LHCN-M2 (cell line): ENCODE measurements at regions not wholly inside any gene's neighbourhood (a gene's known extent, or its start where the extent isn't known, plus 50 kb on each side); places are given as distances from the start of the nearest gene placed in this dataset.
"Not testable (repeated sequence)": the region's sequence is repeated elsewhere in the genome, so short reads cannot be mapped to it uniquely, and the experiment has no call there.

ENCODE experiments used
- DNase-seq: peaks from one replicate; pipeline ENCODE4 v3.0.0-alpha.2; 2012; ENCODE audit warnings: low read depth

- no peak for DNase-seq
Measured at GRCh38 chr2:167793725-167794124, 453.7 kb downstream of the STK39 start.

- no peak for DNase-seq
Measured at GRCh38 chr2:167792126-167792525, 455.3 kb downstream of the STK39 start.

- no peak for DNase-seq
Measured at GRCh38 chr2:167790781-167791450, 456.5 kb downstream of the STK39 start.

- no peak for DNase-seq
Measured at GRCh38 chr2:167790189-167790588, 457.2 kb downstream of the STK39 start.

- no peak for DNase-seq
Measured at GRCh38 chr2:167787562-167787961, 459.8 kb downstream of the STK39 start.

GRCh38 chr2:167787021-167787420 is 460.4 kb downstream of the STK39 start:
- no peak for DNase-seq

- no peak for DNase-seq
Measured at GRCh38 chr2:167785606-167786216, 461.7 kb downstream of the STK39 start.

GRCh38 chr2:167784084-167784425 is 463.3 kb downstream of the STK39 start:
- no peak for DNase-seq

GRCh38 chr2:167783261-167784083 is 463.9 kb downstream of the STK39 start:
- DNase-seq = no peak

- DNase-seq = not testable (repeated sequence)
Measured at GRCh38 chr2:167781629-167782028, 465.8 kb downstream of the STK39 start.

- DNase-seq = no peak
Measured at GRCh38 chr2:167776359-167776758, 471.0 kb downstream of the STK39 start.

- no peak for DNase-seq
Measured at GRCh38 chr2:167771628-167772027, 475.8 kb downstream of the STK39 start.

GRCh38 chr2:167769020-167769419 is 478.4 kb downstream of the STK39 start:
- DNase-seq = no peak

- no peak for DNase-seq
Measured at GRCh38 chr2:167767830-167768229, 479.6 kb downstream of the STK39 start.

- no peak for DNase-seq
Measured at GRCh38 chr2:167764772-167765341, 482.5 kb downstream of the STK39 start.

- DNase-seq = no peak
Measured at GRCh38 chr2:167761465-167762136, 485.8 kb downstream of the STK39 start.

- no peak for DNase-seq
Measured at GRCh38 chr2:167759531-167759930, 487.9 kb downstream of the STK39 start.

- no peak for DNase-seq
Measured at GRCh38 chr2:167758292-167758691, 489.1 kb downstream of the STK39 start.

GRCh38 chr2:167756446-167756845 is 490.9 kb downstream of the STK39 start:
- no peak for DNase-seq

GRCh38 chr2:167753142-167753541 is 494.3 kb downstream of the STK39 start:
- DNase-seq = no peak

- no peak for DNase-seq
Measured at GRCh38 chr2:167752734-167753133, 494.7 kb downstream of the STK39 start.

GRCh38 chr2:167750675-167751074 is 496.7 kb downstream of the STK39 start:
- DNase-seq = no peak
